RWPE2 (cell line): ENCODE measurements at regions not wholly inside any gene's neighbourhood (a gene's known extent, or its start where the extent isn't known, plus 50 kb on each side); places are given as distances from the start of the nearest gene placed in this dataset.
A peak's percentile ranks its signal among the peaks of the same experiment; 100 is the strongest.

Experiments used
- ATAC-seq: fragments of 200-7000 bp; cut with Tn5 transposase; 3 replicates; pipeline ENCODE4 v1.9.1; 2021; ENCODE audit warnings: low read depth
- DNase-seq: peaks from one replicate; pipeline ENCODE4 v3.0.0-alpha.2; 2020; ENCODE audit warnings: low spot score
- H3K27ac ChIP-seq: fragments of 450-650 bp; 2 replicates; pipeline ENCODE4 v1.5.1; 2017; ENCODE audit warnings: mild to moderate bottlenecking; ENCODE audit not compliant: poor library complexity, severe bottlenecking
- H3K27me3 ChIP-seq: fragments of 250-450 bp; sonication (Bioruptor Pico); 2 replicates; pipeline ENCODE4 v1.5.1; 2021; ENCODE audit warnings: mild to moderate bottlenecking, moderate library complexity; ENCODE audit not compliant: insufficient read depth, poor library complexity, severe bottlenecking
- H3K36me3 ChIP-seq: fragments of 250-450 bp; sonication (Bioruptor Pico); 2 replicates; pipeline ENCODE4 v1.5.1; 2020; ENCODE audit warnings: low read depth, mild to moderate bottlenecking, moderate library complexity
- H3K4me1 ChIP-seq: fragments of 250-450 bp; sonication (Bioruptor Pico); 2 replicates; pipeline ENCODE4 v1.5.1; 2021; ENCODE audit warnings: mild to moderate bottlenecking, moderate library complexity; ENCODE audit not compliant: insufficient read depth, poor library complexity, severe bottlenecking
- H3K4me3 ChIP-seq: fragments of 250-450 bp; sonication (Bioruptor Pico); 2 replicates; pipeline ENCODE4 v1.5.1; 2021; ENCODE audit warnings: mild to moderate bottlenecking, moderate library complexity; ENCODE audit not compliant: severe bottlenecking
- H3K9me3 ChIP-seq: fragments of 250-450 bp; sonication (Bioruptor Pico); 2 replicates; pipeline ENCODE4 v1.5.1; 2021; ENCODE audit warnings: mild to moderate bottlenecking, moderate library complexity; ENCODE audit not compliant: severe bottlenecking
- TF ChIP-seq, protein P1 (sequence below): fragments of 450-650 bp; IDR thresholded peaks from one replicate; pipeline ENCODE4 v1.5.1; 2017; ENCODE audit warnings: mild to moderate bottlenecking, moderate library complexity; ENCODE audit not compliant: poor library complexity, severe bottlenecking

DNA sequence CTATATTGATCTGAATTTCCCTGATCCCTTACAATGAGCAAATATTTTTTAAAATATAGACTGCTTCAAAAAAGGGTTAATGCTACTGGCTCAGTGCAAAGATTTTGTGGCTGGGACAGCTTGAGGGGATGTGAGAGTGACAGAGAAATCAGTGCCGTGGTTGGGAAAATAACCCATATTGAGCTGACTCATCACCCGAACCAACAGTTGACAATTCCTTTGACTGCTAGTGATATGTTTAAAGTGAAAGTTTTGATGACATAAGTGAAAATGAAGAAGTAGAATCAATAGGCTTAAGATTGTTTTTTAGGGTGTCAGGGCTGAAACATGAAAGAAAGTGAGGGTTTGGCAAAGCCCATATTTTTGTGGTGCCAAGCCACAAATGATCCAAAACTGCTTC is 257.1 kb upstream of the TENM4 start:
- H3K36me3 ChIP-seq = no peaks in the 10 kb centered on the region
- DNase-seq (no peak), ATAC-seq (no peak)
- H3K9me3 ChIP-seq = no peaks in the 10 kb centered on the region
- peaks cover 6% of the 10 kb centered on the region for H3K4me1 ChIP-seq
- no peak overlapping the region for H3K4me3 ChIP-seq
- H3K27ac ChIP-seq = no peak overlapping the region
- TF ChIP-seq, protein P1, sequence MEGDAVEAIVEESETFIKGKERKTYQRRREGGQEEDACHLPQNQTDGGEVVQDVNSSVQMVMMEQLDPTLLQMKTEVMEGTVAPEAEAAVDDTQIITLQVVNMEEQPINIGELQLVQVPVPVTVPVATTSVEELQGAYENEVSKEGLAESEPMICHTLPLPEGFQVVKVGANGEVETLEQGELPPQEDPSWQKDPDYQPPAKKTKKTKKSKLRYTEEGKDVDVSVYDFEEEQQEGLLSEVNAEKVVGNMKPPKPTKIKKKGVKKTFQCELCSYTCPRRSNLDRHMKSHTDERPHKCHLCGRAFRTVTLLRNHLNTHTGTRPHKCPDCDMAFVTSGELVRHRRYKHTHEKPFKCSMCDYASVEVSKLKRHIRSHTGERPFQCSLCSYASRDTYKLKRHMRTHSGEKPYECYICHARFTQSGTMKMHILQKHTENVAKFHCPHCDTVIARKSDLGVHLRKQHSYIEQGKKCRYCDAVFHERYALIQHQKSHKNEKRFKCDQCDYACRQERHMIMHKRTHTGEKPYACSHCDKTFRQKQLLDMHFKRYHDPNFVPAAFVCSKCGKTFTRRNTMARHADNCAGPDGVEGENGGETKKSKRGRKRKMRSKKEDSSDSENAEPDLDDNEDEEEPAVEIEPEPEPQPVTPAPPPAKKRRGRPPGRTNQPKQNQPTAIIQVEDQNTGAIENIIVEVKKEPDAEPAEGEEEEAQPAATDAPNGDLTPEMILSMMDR = no peak
- H3K27me3 ChIP-seq = no peaks in the 10 kb centered on the region

DNA sequence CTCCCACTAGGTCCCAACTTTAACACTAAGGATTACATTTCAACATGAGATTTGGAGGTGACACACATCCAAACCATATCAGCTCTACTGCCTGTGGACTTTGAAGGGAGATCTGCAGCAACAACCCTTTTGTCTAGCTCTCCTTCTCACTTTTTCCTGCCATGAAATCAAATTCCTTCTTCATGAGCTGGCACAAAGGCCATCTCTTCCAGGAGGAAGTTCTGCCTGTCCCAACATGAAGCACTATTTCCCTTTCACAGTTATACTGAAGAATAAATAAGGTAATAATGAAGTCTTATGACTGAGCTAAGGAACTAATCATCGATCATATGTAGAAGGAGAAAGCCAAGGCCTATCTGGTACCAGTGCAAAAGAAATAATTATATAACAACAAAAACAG is 253.5 kb upstream of the TENM4 start:
- peak overlapping the region; percentile 51 for H3K27ac ChIP-seq
- H3K36me3 ChIP-seq = no peaks in the 10 kb centered on the region
- no peak overlapping the region for H3K4me3 ChIP-seq
- peaks cover 14% of the 10 kb centered on the region for H3K4me1 ChIP-seq
- ATAC-seq (peak; percentile 82), DNase-seq (no peak)
- no peaks in the 10 kb centered on the region for H3K9me3 ChIP-seq
- H3K27me3 ChIP-seq = no peaks in the 10 kb centered on the region
- TF ChIP-seq, protein P1 = no peak

DNA sequence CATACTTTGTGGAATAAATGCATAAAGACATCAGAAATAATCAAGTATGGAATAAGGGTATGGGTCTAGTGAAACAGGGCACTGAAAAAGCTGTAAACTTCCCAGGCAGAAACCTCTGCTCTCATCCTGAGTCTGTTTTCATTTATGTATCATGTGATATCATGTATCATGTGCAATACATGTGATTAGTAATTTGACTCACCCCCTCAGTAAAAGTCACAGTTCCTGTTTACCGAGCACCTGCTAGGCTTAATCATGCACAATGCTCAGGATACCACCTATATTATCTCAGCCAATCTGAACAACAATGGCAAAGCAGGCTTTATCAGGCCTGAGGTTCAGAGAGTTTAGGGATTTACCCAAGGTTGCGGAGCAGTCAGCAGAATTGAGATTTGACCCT is 250.6 kb upstream of the TENM4 start:
- no peak for DNase-seq
- TF ChIP-seq, protein P1 = no peak
- peaks cover 14% of the 10 kb centered on the region for H3K4me1 ChIP-seq
- H3K36me3 ChIP-seq = no peaks in the 10 kb centered on the region
- no peak for ATAC-seq
- H3K4me3 ChIP-seq = no peak overlapping the region
- H3K9me3 ChIP-seq = no peaks in the 10 kb centered on the region
- no peaks in the 10 kb centered on the region for H3K27me3 ChIP-seq
- no peak overlapping the region for H3K27ac ChIP-seq

DNA sequence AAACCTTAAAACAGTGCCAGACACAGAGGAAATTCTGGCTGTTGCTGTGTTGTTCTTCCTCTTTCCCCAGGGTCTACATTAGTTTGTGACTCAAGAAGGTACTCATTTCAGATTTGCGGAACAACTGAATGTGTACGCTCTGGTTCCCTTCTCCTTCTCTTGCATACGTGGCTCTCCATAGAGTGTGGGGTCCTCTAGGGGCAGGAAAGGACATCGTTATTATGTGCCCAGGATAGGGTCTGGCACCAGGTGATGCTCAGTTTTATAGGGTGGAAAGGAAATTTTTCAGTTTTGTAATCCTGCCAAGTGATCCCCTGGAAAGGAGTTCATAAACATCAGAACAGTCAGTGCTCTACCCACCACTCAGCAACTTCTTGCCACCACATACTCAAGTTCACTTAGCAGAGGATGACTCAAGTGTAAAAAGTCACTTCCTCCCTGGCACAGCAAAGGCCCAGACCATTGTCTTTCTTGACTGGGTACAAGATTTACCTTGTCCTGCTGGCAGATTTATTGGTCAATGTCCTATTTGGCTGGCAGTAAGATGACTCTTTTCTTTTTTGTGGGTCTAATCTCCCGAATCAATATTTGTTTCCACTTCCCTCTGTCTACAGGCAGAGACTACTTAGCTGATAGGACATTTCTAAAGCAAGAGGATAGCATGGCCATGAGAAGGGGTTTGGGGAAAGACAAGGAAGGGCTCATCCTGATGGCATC is 246.0 kb upstream of the TENM4 start:
- no peaks in the 10 kb centered on the region for H3K27me3 ChIP-seq
- TF ChIP-seq, protein P1 = no peak
- peak; percentile 57 for ATAC-seq

DNA sequence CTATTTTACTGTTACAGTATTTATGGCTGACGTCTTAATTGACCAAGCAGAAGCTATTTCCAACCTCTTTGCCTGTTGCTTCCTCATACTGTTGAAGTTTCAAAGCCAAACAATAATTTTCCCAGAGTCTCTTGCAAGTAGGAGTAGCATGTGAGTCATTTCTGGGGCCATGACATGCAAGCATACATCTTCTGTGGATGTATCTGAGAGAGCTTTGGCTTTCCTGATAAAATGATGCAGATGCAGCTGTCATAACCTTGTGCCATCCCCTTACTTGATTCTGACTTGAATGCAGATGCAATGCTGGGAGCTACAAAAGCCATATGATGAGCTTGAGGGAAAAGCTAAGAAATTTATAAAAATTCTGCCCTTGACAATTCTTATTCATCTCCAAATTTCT is 243.1 kb upstream of the TENM4 start:
- Histone ChIP-seq H3K4me1 (no peaks in the 10 kb centered on the region), H3K9me3 (no peaks in the 10 kb centered on the region), H3K36me3 (no peaks in the 10 kb centered on the region), H3K27me3 (no peaks in the 10 kb centered on the region), H3K4me3 (no peak overlapping the region), H3K27ac (no peak overlapping the region)
- TF ChIP-seq, protein P1 = no peak
- ATAC-seq = no peak
- no peak for DNase-seq

More for the DNA sequence above, 246.0 kb upstream of the TENM4 start:
- DNase-seq = no peak
- Histone ChIP-seq H3K4me3 (no peak overlapping the region), H3K36me3 (no peaks in the 10 kb centered on the region), H3K27ac (no peak overlapping the region), H3K4me1 (no peaks in the 10 kb centered on the region), H3K9me3 (no peaks in the 10 kb centered on the region)
